ENCODE measurements at regions not wholly inside any gene's neighbourhood (a gene's known extent, or its start where the extent isn't known, plus 50 kb on each side); places are given as distances from the start of the nearest gene placed in this dataset.

- no peak overlapping the region for H4K91ac ChIP-seq (ENCODE audit: low read length)
- DNase-seq, result no peak
- 27% methylated on average over 1 of the region's 2 CpGs for WGBS
- H2AFZ ChIP-seq (ENCODE audit: low read depth, low read length), result no peak overlapping the region
- no peaks in the 10 kb centered on the region for H3K4me1 ChIP-seq (ENCODE audit: control insufficient read depth, insufficient read depth, low read depth, low read length)
- H3K27ac ChIP-seq (ENCODE audit: low read length, poor library complexity, severe bottlenecking), result no peak overlapping the region
- H3K9ac ChIP-seq (ENCODE audit: low read length), result no peak overlapping the region
- H3K23ac ChIP-seq (ENCODE audit: low read length in 2 of 2), result no peak overlapping the region
- no peak overlapping the region for H2BK12ac ChIP-seq (ENCODE audit: low read length in 2 of 2)
- H2BK120ac ChIP-seq (ENCODE audit: low read depth, low read length), result no peak overlapping the region
- H2AK5ac ChIP-seq (ENCODE audit: low read length, severe bottlenecking), result no peak overlapping the region
- H2BK5ac ChIP-seq (ENCODE audit: low read depth, low read length, poor library complexity, severe bottlenecking), result no peak overlapping the region
- peaks cover 0 to 4% of the 10 kb centered on the region in 2 experiments for H3K27me3 ChIP-seq (ENCODE audit: control insufficient read depth in 1 of 2, insufficient read depth in 1 of 2, low read length in 2 of 2)
- H3K79me1 ChIP-seq (replicated peaks; ENCODE audit: low read length, poor library complexity, severe bottlenecking), result no peaks in the 10 kb centered on the region
- peaks cover 5% of the 10 kb centered on the region for H3K9me3 ChIP-seq (ENCODE audit: control insufficient read depth, low read length)
- H3K4me2 ChIP-seq (ENCODE audit: low read length, poor library complexity, severe bottlenecking), result no peak overlapping the region
- H2BK15ac ChIP-seq (ENCODE audit: low read depth, poor library complexity, severe bottlenecking), result no peak overlapping the region
- H3K36me3 ChIP-seq (ENCODE audit: control insufficient read depth in 1 of 2, insufficient read depth in 2 of 2, low read depth in 1 of 2, low read length in 2 of 2), result no peaks in the 10 kb centered on the region
- H3K14ac ChIP-seq (ENCODE audit: low read length in 2 of 2), result no peak overlapping the region
- H4K8ac ChIP-seq (ENCODE audit: low read length), result no peak overlapping the region
- no peak overlapping the region for H3K4ac ChIP-seq (ENCODE audit: low read depth in 1 of 2, low read length in 2 of 2)
- no peak overlapping the region for H3K4me3 ChIP-seq (ENCODE audit: insufficient read depth in 1 of 2, low read depth in 1 of 2, low read length in 2 of 2)
- H3K18ac ChIP-seq (ENCODE audit: low read depth in 1 of 2, low read length in 2 of 2), result no peak overlapping the region
Observed at GRCh38 chr13:39862900-39863299, 207.4 kb downstream of the COG6 start.

DNA sequence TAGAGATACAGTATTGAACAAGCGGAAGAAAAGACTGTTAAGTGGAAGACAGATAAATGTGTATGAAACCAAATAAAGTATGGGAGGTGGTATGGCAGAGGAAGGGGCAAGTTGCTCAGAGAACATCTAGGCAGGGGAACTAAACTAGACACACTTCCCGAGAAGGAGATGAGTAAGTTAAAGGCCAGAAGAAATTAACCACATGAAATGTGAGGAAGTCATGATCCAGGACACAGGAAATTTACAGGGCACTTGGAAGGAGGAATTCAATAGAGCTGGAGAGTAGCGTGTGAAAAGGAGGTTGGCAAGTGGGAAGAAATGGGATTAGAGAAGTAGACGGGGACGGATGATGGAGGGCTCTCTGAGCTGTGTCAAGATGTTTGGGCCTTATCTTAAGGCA is 208.8 kb downstream of the COG6 start:
- DNase-seq, result no peak
- WGBS, result 89% methylated on average over 4 of the region's 5 CpGs

GRCh38 chr13:39866722-39867121 is 211.3 kb downstream of the COG6 start:
- H2AK5ac ChIP-seq (ENCODE audit: low read length, severe bottlenecking), result no peak overlapping the region
- WGBS, result 100% methylated on average over 1 of the region's 1 CpG
- no peak for DNase-seq

More for the DNA sequence above, 208.8 kb downstream of the COG6 start:
- Histone ChIP-seq H3K79me1 (replicated peaks; ENCODE audit: low read length, poor library complexity, severe bottlenecking) (no peaks in the 10 kb centered on the region), H2AK5ac (ENCODE audit: low read length, severe bottlenecking) (no peak overlapping the region), H2BK120ac (ENCODE audit: low read depth, low read length) (no peak overlapping the region), H3K27me3 (ENCODE audit: control insufficient read depth in 1 of 2, insufficient read depth in 1 of 2, low read length in 2 of 2) (peaks cover 0 to 4% of the 10 kb centered on the region in 2 experiments), H3K9me3 (ENCODE audit: control insufficient read depth, low read length) (peaks cover 5% of the 10 kb centered on the region), H3K27ac (ENCODE audit: low read length, poor library complexity, severe bottlenecking) (no peak overlapping the region), H3K4ac (ENCODE audit: low read depth in 1 of 2, low read length in 2 of 2) (no peak overlapping the region), H3K9ac (ENCODE audit: low read length) (no peak overlapping the region), H3K36me3 (ENCODE audit: control insufficient read depth in 1 of 2, insufficient read depth in 2 of 2, low read depth in 1 of 2, low read length in 2 of 2) (no peaks in the 10 kb centered on the region), H3K18ac (ENCODE audit: low read depth in 1 of 2, low read length in 2 of 2) (no peak overlapping the region), H2AFZ (ENCODE audit: low read depth, low read length) (no peak overlapping the region), H3K4me1 (ENCODE audit: control insufficient read depth, insufficient read depth, low read depth, low read length) (no peaks in the 10 kb centered on the region), H3K4me3 (ENCODE audit: insufficient read depth in 1 of 2, low read depth in 1 of 2, low read length in 2 of 2) (no peak overlapping the region), H3K14ac (ENCODE audit: low read length in 2 of 2) (no peak overlapping the region), H3K23ac (ENCODE audit: low read length in 2 of 2) (no peak overlapping the region), H4K91ac (ENCODE audit: low read length) (no peak overlapping the region), H4K8ac (ENCODE audit: low read length) (no peak overlapping the region), H2BK12ac (ENCODE audit: low read length in 2 of 2) (no peak overlapping the region), H2BK5ac (ENCODE audit: low read depth, low read length, poor library complexity, severe bottlenecking) (no peak overlapping the region), H2BK15ac (ENCODE audit: low read depth, poor library complexity, severe bottlenecking) (no peak overlapping the region), H3K4me2 (ENCODE audit: low read length, poor library complexity, severe bottlenecking) (no peak overlapping the region)

GRCh38 chr13:39867807-39868206 is 212.3 kb downstream of the COG6 start:
- H3K14ac ChIP-seq (ENCODE audit: low read length in 2 of 2), result no peak overlapping the region
- H3K23ac ChIP-seq (ENCODE audit: low read length in 2 of 2), result no peak overlapping the region
- 71% methylated on average over 2 of the region's 2 CpGs for WGBS
- H3K36me3 ChIP-seq (ENCODE audit: control insufficient read depth in 1 of 2, insufficient read depth in 2 of 2, low read depth in 1 of 2, low read length in 2 of 2), result no peaks in the 10 kb centered on the region
- H3K9me3 ChIP-seq (ENCODE audit: control insufficient read depth, low read length), result peaks cover 5% of the 10 kb centered on the region
- no peak overlapping the region for H2BK120ac ChIP-seq (ENCODE audit: low read depth, low read length)
- H2BK12ac ChIP-seq (ENCODE audit: low read length in 2 of 2), result no peak overlapping the region
- H4K91ac ChIP-seq (ENCODE audit: low read length), result no peak overlapping the region
- H2BK5ac ChIP-seq (ENCODE audit: low read depth, low read length, poor library complexity, severe bottlenecking), result no peak overlapping the region
- H3K9ac ChIP-seq (ENCODE audit: low read length), result no peak overlapping the region
- no peak overlapping the region for H4K8ac ChIP-seq (ENCODE audit: low read length)
- no peak for DNase-seq
- no peaks in the 10 kb centered on the region for H3K79me1 ChIP-seq (replicated peaks; ENCODE audit: low read length, poor library complexity, severe bottlenecking)
- no peaks in the 10 kb centered on the region for H3K4me1 ChIP-seq (ENCODE audit: control insufficient read depth, insufficient read depth, low read depth, low read length)
- peaks cover 0 to 4% of the 10 kb centered on the region in 2 experiments for H3K27me3 ChIP-seq (ENCODE audit: control insufficient read depth in 1 of 2, insufficient read depth in 1 of 2, low read length in 2 of 2)
- H3K4me2 ChIP-seq (ENCODE audit: low read length, poor library complexity, severe bottlenecking), result no peak overlapping the region
- no peak overlapping the region for H3K27ac ChIP-seq (ENCODE audit: low read length, poor library complexity, severe bottlenecking)
- H2AFZ ChIP-seq (ENCODE audit: low read depth, low read length), result no peak overlapping the region
- H3K18ac ChIP-seq (ENCODE audit: low read depth in 1 of 2, low read length in 2 of 2), result no peak overlapping the region
- H3K4me3 ChIP-seq (ENCODE audit: insufficient read depth in 1 of 2, low read depth in 1 of 2, low read length in 2 of 2), result no peak overlapping the region
- no peak overlapping the region for H2BK15ac ChIP-seq (ENCODE audit: low read depth, poor library complexity, severe bottlenecking)
- no peak overlapping the region for H3K4ac ChIP-seq (ENCODE audit: low read depth in 1 of 2, low read length in 2 of 2)
- no peak overlapping the region for H2AK5ac ChIP-seq (ENCODE audit: low read length, severe bottlenecking)

More at GRCh38 chr13:39866722-39867121, 211.3 kb downstream of the COG6 start:
- Histone ChIP-seq H3K14ac (ENCODE audit: low read length in 2 of 2) (no peak overlapping the region), H2AFZ (ENCODE audit: low read depth, low read length) (no peak overlapping the region), H3K18ac (ENCODE audit: low read depth in 1 of 2, low read length in 2 of 2) (no peak overlapping the region), H2BK5ac (ENCODE audit: low read depth, low read length, poor library complexity, severe bottlenecking) (no peak overlapping the region), H3K4me3 (ENCODE audit: insufficient read depth in 1 of 2, low read depth in 1 of 2, low read length in 2 of 2) (no peak overlapping the region), H3K79me1 (replicated peaks; ENCODE audit: low read length, poor library complexity, severe bottlenecking) (no peaks in the 10 kb centered on the region), H3K4me1 (ENCODE audit: control insufficient read depth, insufficient read depth, low read depth, low read length) (no peaks in the 10 kb centered on the region), H3K27ac (ENCODE audit: low read length, poor library complexity, severe bottlenecking) (no peak overlapping the region), H3K9me3 (ENCODE audit: control insufficient read depth, low read length) (peaks cover 5% of the 10 kb centered on the region), H3K27me3 (ENCODE audit: control insufficient read depth in 1 of 2, insufficient read depth in 1 of 2, low read length in 2 of 2) (peaks cover 0 to 4% of the 10 kb centered on the region in 2 experiments), H2BK15ac (ENCODE audit: low read depth, poor library complexity, severe bottlenecking) (no peak overlapping the region), H4K91ac (ENCODE audit: low read length) (no peak overlapping the region), H3K9ac (ENCODE audit: low read length) (no peak overlapping the region), H2BK12ac (ENCODE audit: low read length in 2 of 2) (no peak overlapping the region), H2BK120ac (ENCODE audit: low read depth, low read length) (no peak overlapping the region), H4K8ac (ENCODE audit: low read length) (no peak overlapping the region), H3K4ac (ENCODE audit: low read depth in 1 of 2, low read length in 2 of 2) (no peak overlapping the region), H3K23ac (ENCODE audit: low read length in 2 of 2) (no peak overlapping the region), H3K4me2 (ENCODE audit: low read length, poor library complexity, severe bottlenecking) (no peak overlapping the region), H3K36me3 (ENCODE audit: control insufficient read depth in 1 of 2, insufficient read depth in 2 of 2, low read depth in 1 of 2, low read length in 2 of 2) (no peaks in the 10 kb centered on the region)
